Esophagus squamous epithelium (tissue), 5 donors: ENCODE measurements at regions not wholly inside any gene's neighbourhood (a gene's known extent, or its start where the extent isn't known, plus 50 kb on each side); places are given as distances from the start of the nearest gene placed in this dataset.
A peak's percentile ranks its signal among the peaks of the same experiment; 100 is the strongest.

ENCODE experiments used
- DNase-seq: peaks from one replicate; lab custom pipeline; 2025; lab: John Stamatoyannopoulos, UW
- H3K27ac ChIP-seq, 4 donors: fragments of 200-600 bp; sonication (generic); one replicate each; pipeline ENCODE4 v1.5.1; 2016 to 2019; ENCODE audit warnings: mild to moderate bottlenecking in 1 of 4
- H3K27me3 ChIP-seq, 4 donors: fragments of 200-600 bp; sonication (generic); 1 replicate in 3 of 4; 2 replicates in 1 of 4; pipeline versions ENCODE4 v1.5.1 to v1.6.0; 2017 to 2021; ENCODE audit warnings: antibody characterized with exemption in 1 of 4
- H3K36me3 ChIP-seq, 3 donors: fragments of 200-600 bp; sonication (generic); one replicate each; pipeline ENCODE4 v1.5.1; 2016 to 2019
- H3K4me1 ChIP-seq, 3 donors: fragments of 200-600 bp; sonication (generic); one replicate each; pipeline ENCODE4 v1.5.1; 2017 to 2019
- H3K4me3 ChIP-seq, 4 donors: fragments of 200-600 bp; sonication (generic); 1 replicate in 3 of 4; 2 replicates in 1 of 4; pipeline ENCODE4 v1.5.1; 2016 to 2019; ENCODE audit warnings: mild to moderate bottlenecking in 2 of 4, moderate library complexity in 1 of 4
- H3K9me3 ChIP-seq, 3 donors: fragments of 200-600 bp; sonication (generic); one replicate each; pipeline ENCODE4 v1.5.1; 2016 to 2019
- CTCF ChIP-seq, 6 experiments: fragments of 450-650 bp in 4 of 6; fragments of 200-600 bp in 2 of 6; sonication (generic) in 2 of 6; IDR thresholded peaks; one replicate each; pipeline ENCODE4 v1.5.1; 2016 to 2019; ENCODE audit warnings: antibody characterized with exemption in 6 of 6, mild to moderate bottlenecking in 4 of 6, moderate library complexity in 4 of 6
- POLR2A ChIP-seq, 4 donors: fragments of 450-650 bp; IDR thresholded peaks; one replicate each; pipeline ENCODE4 v1.6.1; 2017; ENCODE audit warnings: antibody characterized with exemption in 4 of 4, mild to moderate bottlenecking in 4 of 4, moderate library complexity in 3 of 4
- WGBS, 2 donors: methylation state at CpG; one replicate each; pipeline ENCODE4 v1.1.5; 2018; 5-methylcytosine and 5-hydroxymethylcytosine counted together
- intact Hi-C: fragments of 100-400 bp; cut with DNase I; formaldehyde crosslinking; loops from one replicate; pipeline ENCODE4 v1.15.0; 2022
- donor health status: DM: yes; HTN: yes; CAD: no.

- Histone ChIP-seq H3K4me3 (no peak overlapping the region), H3K9me3 (no peaks in the 10 kb centered on the region), H3K36me3 (no peaks in the 10 kb centered on the region), H3K27me3 (no peaks in the 10 kb centered on the region), H3K4me1 (no peaks in the 10 kb centered on the region), H3K27ac (no peak overlapping the region)
- WGBS, 2 donors = 26 to 30% methylated on average over 3 of the region's 3 CpGs
- intact Hi-C loops = no loop called here
- DNase-seq = no peak
- TF ChIP-seq CTCF (IDR thresholded peaks at IDR 0.05) = no peak
- TF ChIP-seq POLR2A (IDR thresholded peaks at IDR 0.05) = no peak
Observed at GRCh38 chr4:14908635-14909034, 93.6 kb upstream of the CPEB2 start.

- H3K36me3 ChIP-seq = no peaks in the 10 kb centered on the region
- no peak overlapping the region for H3K27ac ChIP-seq
- intact Hi-C loops = no loop called here
- H3K4me1 ChIP-seq = no peaks in the 10 kb centered on the region
- H3K9me3 ChIP-seq = no peaks in the 10 kb centered on the region
- H3K27me3 ChIP-seq = no peaks in the 10 kb centered on the region
- WGBS, 2 donors = 75 to 92% methylated on average over 4 to 5 of the region's 5 CpGs
- TF ChIP-seq POLR2A (IDR thresholded peaks at IDR 0.05) (no peak), CTCF (IDR thresholded peaks at IDR 0.05) (no peak)
- DNase-seq = no peak
- H3K4me3 ChIP-seq = no peak overlapping the region
Observed at GRCh38 chr4:14910411-14910810, 91.9 kb upstream of the CPEB2 start.

GRCh38 chr4:14912426-14912825, 89.9 kb upstream of the CPEB2 start:
- H3K4me3 ChIP-seq = no peak overlapping the region
- no peak overlapping the region for H3K27ac ChIP-seq
- 59 to 62% methylated on average over 2 of the region's 2 CpGs for WGBS, 2 donors
- no peak for DNase-seq
- intact Hi-C loops = no loop called here
- peaks cover 0 to 10% (median 8%) of the 10 kb centered on the region in 3 donors for H3K4me1 ChIP-seq
- no peaks in the 10 kb centered on the region for H3K27me3 ChIP-seq
- H3K36me3 ChIP-seq = no peaks in the 10 kb centered on the region
- no peaks in the 10 kb centered on the region for H3K9me3 ChIP-seq
- TF ChIP-seq POLR2A (IDR thresholded peaks at IDR 0.05) (no peak), CTCF (IDR thresholded peaks at IDR 0.05) (no peak)

- WGBS, 2 donors = 22 to 29% methylated on average over 2 of the region's 2 CpGs
- Histone ChIP-seq H3K4me1 (peaks cover 0 to 12% (median 8%) of the 10 kb centered on the region in 3 donors), H3K4me3 (no peak overlapping the region), H3K36me3 (no peaks in the 10 kb centered on the region), H3K9me3 (no peaks in the 10 kb centered on the region), H3K27ac (no peak overlapping the region), H3K27me3 (no peaks in the 10 kb centered on the region)
- intact Hi-C loops = no loop called here
- no peak for DNase-seq
- TF ChIP-seq CTCF (IDR thresholded peaks at IDR 0.05) = no peak
- no peak for TF ChIP-seq POLR2A (IDR thresholded peaks at IDR 0.05)
Observed at GRCh38 chr4:14915018-14915417, 87.3 kb upstream of the CPEB2 start.

GRCh38 chr4:14916554-14917297, 85.6 kb upstream of the CPEB2 start:
- Histone ChIP-seq H3K27ac (peak overlapping the region in 2 of 4 donors; percentile 18 to 28), H3K9me3 (no peaks in the 10 kb centered on the region), H3K4me3 (no peak overlapping the region), H3K36me3 (no peaks in the 10 kb centered on the region), H3K4me1 (peaks cover 0 to 12% (median 8%) of the 10 kb centered on the region in 3 donors), H3K27me3 (no peaks in the 10 kb centered on the region)
- WGBS, 2 donors = 28 to 44% methylated on average over 6 of the region's 7 CpGs
- no peak for TF ChIP-seq POLR2A (IDR thresholded peaks at IDR 0.05)
- no peak for TF ChIP-seq CTCF (IDR thresholded peaks at IDR 0.05)
- no peak for DNase-seq
- intact Hi-C loops = no loop called here
